Nephron progenitor cell (in vitro differentiated cells): ENCODE measurements at regions not wholly inside any gene's neighbourhood (a gene's known extent, or its start where the extent isn't known, plus 50 kb on each side); places are given as distances from the start of the nearest gene placed in this dataset.
A peak's percentile ranks its signal among the peaks of the same experiment; 100 is the strongest.

ENCODE experiments used
- DNase-seq: peaks from one replicate; pipeline ENCODE4 v3.0.0; 2021
- H3K27ac Mint-ChIP-seq: 2 replicates; pipeline ENCODE4 v1.8.0; 2021; ENCODE audit warnings: mild to moderate bottlenecking, moderate library complexity, mixed read lengths
- H3K27me3 Mint-ChIP-seq: 2 replicates; pipeline ENCODE4 v1.8.0; 2021; ENCODE audit warnings: mild to moderate bottlenecking, low read depth, mixed read lengths; ENCODE audit not compliant: poor library complexity
- H3K36me3 Mint-ChIP-seq: 2 replicates; pipeline ENCODE4 v1.8.0; 2021; ENCODE audit warnings: low read depth, mixed read lengths
- H3K4me1 Mint-ChIP-seq: 2 replicates; pipeline ENCODE4 v1.8.0; 2021; ENCODE audit warnings: mixed read lengths
- H3K4me3 Mint-ChIP-seq: 2 replicates; pipeline ENCODE4 v1.8.0; 2021; ENCODE audit warnings: mild to moderate bottlenecking, moderate library complexity, mixed read lengths
- H3K9me3 Mint-ChIP-seq: 2 replicates; pipeline ENCODE4 v1.8.0; 2021; ENCODE audit warnings: mild to moderate bottlenecking, moderate library complexity, mixed read lengths
- CTCF ChIP-seq: fragments of 200-600 bp; sonication (generic); IDR thresholded peaks from 2 replicates; pipeline ENCODE4 v1.5.0; 2021; ENCODE audit warnings: antibody characterized with exemption

DNA sequence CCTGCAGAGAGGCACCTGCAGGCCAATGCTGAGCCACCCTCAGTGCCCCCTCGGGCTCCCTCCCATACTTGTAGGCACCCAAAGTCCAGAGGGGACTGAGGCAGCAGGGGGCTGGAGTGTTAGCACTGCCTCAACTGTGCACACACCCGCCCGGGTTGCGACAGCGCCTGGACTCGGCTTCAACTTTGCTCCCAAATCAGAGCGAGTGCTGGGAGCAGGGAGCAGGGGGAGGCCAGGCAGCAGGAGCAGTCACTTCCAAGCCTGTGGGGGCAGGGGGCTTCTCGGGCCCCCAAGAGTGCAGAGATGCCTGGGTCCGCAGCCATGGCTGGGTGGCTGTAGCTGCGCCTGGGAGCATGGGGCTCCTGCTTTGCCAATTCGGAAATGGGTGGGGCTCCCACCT, 79.5 kb downstream of the DISP1 start:
- no peak for TF ChIP-seq CTCF
- no peak for DNase-seq
- H3K4me3 Mint-ChIP-seq, result no peak overlapping the region
- no peaks in the 10 kb centered on the region for H3K27me3 Mint-ChIP-seq
- no peaks in the 10 kb centered on the region for H3K9me3 Mint-ChIP-seq
- H3K27ac Mint-ChIP-seq, result no peak overlapping the region
- peaks cover 3% of the 10 kb centered on the region for H3K4me1 Mint-ChIP-seq
- peaks cover 14% of the 10 kb centered on the region for H3K36me3 Mint-ChIP-seq

DNA sequence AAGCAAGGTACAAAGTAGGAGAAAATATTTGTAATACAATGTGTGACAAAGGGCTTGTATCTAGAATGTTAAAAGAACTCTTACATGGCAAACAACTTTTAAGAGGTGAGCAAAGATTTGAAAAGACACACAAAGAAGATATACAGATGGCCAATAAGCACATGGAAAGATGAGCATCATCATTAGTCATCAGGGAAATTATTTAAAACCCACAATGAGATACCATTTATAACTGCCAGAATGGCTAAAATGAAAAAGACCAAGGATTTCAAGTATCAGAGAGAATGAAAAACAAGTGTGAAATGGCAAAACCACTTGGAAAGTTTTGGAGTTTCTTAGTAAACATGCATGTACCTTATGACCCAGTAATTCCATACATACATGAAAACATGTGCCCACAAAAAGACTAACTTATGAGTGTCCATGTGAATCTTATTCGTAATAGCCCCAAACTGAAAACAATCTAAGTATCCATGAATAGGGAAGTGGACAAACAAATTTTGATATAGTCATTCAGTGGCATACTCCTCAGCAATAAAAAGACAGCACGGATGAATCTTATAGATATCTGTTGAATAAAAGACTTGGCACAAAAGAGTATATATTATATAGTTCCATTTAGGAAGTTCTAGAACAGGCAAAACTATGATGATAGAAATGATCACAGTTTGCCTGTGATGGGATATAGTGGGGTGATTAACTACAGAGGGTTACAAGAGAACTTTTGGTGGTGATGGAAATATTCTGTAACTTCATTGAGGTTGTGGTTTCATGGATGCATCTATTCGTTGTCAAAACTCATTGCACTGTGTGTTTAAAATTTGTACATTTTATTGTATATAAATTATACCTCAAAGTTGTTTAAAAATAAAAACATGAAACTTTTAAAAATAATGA, 82.0 kb downstream of the DISP1 start:
- Mint-ChIP-seq H3K4me1 (no peaks in the 10 kb centered on the region), H3K9me3 (no peaks in the 10 kb centered on the region), H3K36me3 (peaks cover 27% of the 10 kb centered on the region), H3K27me3 (peaks cover 4% of the 10 kb centered on the region), H3K4me3 (no peak overlapping the region), H3K27ac (peak overlapping the region; percentile 21)
- no peak for TF ChIP-seq CTCF
- DNase-seq, result no peak

DNA sequence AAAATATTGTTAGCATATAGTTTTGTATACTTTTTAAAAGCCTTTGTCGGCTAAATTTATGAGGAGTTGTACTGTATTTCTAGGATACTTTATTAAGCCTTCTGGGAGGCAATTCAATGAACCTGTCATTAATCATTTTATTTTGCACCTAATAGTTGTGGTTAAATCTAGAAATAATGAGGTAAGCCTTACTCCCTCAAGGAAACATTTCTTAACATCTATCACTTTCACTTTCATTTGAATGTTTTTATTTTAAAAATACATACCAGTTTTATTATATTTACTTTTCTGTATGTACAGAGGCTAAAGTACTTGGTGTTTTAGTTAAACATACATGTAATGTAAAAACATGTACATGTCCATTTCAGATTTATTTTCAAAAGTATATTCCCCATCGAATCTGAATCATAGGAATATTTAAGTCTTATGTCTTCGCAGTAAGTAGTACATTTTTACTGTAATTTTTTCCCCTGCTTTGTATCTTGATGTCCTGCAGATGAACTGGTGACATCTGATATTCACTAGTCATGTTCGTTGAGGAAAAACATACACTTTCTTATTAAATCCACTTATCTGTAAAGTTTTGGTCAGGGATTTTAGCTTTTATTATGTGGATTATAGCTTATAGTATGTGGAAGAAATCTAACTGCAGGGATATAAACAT, 82.8 kb downstream of the DISP1 start:
- no peaks in the 10 kb centered on the region for H3K9me3 Mint-ChIP-seq
- H3K4me1 Mint-ChIP-seq, result no peaks in the 10 kb centered on the region
- H3K36me3 Mint-ChIP-seq, result peaks cover 26% of the 10 kb centered on the region
- no peak overlapping the region for H3K4me3 Mint-ChIP-seq
- no peak for TF ChIP-seq CTCF
- no peak for DNase-seq
- no peak overlapping the region for H3K27ac Mint-ChIP-seq
- H3K27me3 Mint-ChIP-seq, result peaks cover 4% of the 10 kb centered on the region

GRCh38 chr1:222898191-222898527, 83.3 kb downstream of the DISP1 start:
- Mint-ChIP-seq H3K4me3 (no peak overlapping the region), H3K27me3 (peaks cover 4% of the 10 kb centered on the region), H3K27ac (no peak overlapping the region), H3K9me3 (no peaks in the 10 kb centered on the region), H3K36me3 (peaks cover 26% of the 10 kb centered on the region), H3K4me1 (no peaks in the 10 kb centered on the region)
- no peak for TF ChIP-seq CTCF
- DNase-seq, result no peak

DNA sequence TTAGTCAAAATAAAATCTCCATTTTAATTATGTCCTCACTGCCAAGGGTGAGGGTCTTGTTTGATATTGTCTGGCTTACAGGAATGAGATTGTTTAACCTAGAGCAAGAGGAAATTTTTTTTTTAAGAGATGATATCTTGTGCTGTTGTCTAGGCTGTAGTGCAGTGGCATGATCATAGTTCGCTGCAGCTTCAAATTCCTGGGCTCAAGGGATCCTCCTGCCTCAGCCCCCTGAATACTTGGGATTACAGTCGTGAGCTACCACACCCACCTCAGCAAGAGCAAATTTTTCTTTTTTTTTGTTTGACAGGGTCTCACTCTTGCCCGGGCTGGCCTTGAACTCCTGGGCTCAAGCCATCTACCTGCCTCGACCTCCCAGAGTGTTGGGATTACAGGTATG, 84.6 kb downstream of the DISP1 start:
- peaks cover 17% of the 10 kb centered on the region for H3K36me3 Mint-ChIP-seq
- no peak for DNase-seq
- TF ChIP-seq CTCF, result no peak
- H3K27ac Mint-ChIP-seq, result no peak overlapping the region
- no peaks in the 10 kb centered on the region for H3K4me1 Mint-ChIP-seq
- H3K4me3 Mint-ChIP-seq, result no peak overlapping the region
- no peaks in the 10 kb centered on the region for H3K9me3 Mint-ChIP-seq
- H3K27me3 Mint-ChIP-seq, result peaks cover 4% of the 10 kb centered on the region

DNA sequence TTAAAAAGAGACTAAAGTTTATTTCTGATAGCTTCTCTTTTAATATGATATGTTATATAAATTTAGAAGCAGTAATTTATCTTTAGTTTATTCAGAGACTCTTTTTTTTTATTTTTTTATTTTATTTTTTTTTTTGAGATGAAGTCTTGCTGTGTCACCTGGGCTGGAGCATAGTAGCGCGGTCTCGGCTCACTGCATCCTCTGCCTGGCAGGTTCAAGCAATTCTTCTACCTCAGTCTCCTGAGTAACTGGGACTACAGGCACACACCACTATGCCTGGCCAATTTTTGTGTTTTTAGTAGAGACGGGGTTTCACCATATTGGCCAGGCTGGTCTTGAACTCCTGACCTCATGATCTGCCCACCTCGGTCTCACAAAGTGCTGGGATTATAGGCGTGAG, 89.6 kb downstream of the DISP1 start:
- Mint-ChIP-seq H3K27me3 (peaks cover 2% of the 10 kb centered on the region), H3K27ac (no peak overlapping the region), H3K4me1 (no peaks in the 10 kb centered on the region), H3K36me3 (peaks cover 24% of the 10 kb centered on the region), H3K4me3 (no peak overlapping the region), H3K9me3 (no peaks in the 10 kb centered on the region)
- no peak for TF ChIP-seq CTCF
- DNase-seq, result no peak
